Mesothelial cell of epicardium (in vitro differentiated cells): ENCODE measurements at regions not wholly inside any gene's neighbourhood (a gene's known extent, or its start where the extent isn't known, plus 50 kb on each side); places are given as distances from the start of the nearest gene placed in this dataset.

ENCODE experiments used
- DNase-seq, 2 experiments: peaks; one replicate each; pipeline ENCODE4 v3.0.0; 2021; ENCODE audit warnings: low spot score in 2 of 2; ENCODE audit not compliant: unreplicated experiment in 2 of 2
- H3K27ac Mint-ChIP-seq: 2 replicates; pipeline ENCODE4 v1.8.0; 2021; ENCODE audit warnings: mixed read lengths
- H3K27me3 Mint-ChIP-seq: 2 replicates; pipeline ENCODE4 v1.8.0; 2021; ENCODE audit warnings: low read depth, mixed read lengths
- H3K36me3 Mint-ChIP-seq: 2 replicates; pipeline ENCODE4 v1.8.0; 2021; ENCODE audit warnings: mixed read lengths
- H3K4me1 Mint-ChIP-seq: 2 replicates; pipeline ENCODE4 v1.8.0; 2021; ENCODE audit warnings: mixed read lengths
- H3K4me3 Mint-ChIP-seq: 2 replicates; pipeline ENCODE4 v1.8.0; 2021; ENCODE audit warnings: mild to moderate bottlenecking, moderate library complexity, mixed read lengths
- H3K9me3 Mint-ChIP-seq: 2 replicates; pipeline ENCODE4 v1.8.0; 2021; ENCODE audit warnings: mixed read lengths
- TF ChIP-seq, protein P1 (sequence below): fragments of 200-600 bp; sonication (generic); IDR thresholded peaks from one replicate; pipeline ENCODE4 v1.5.0; 2021; ENCODE audit warnings: antibody characterized with exemption; ENCODE audit not compliant: unreplicated experiment

DNA sequence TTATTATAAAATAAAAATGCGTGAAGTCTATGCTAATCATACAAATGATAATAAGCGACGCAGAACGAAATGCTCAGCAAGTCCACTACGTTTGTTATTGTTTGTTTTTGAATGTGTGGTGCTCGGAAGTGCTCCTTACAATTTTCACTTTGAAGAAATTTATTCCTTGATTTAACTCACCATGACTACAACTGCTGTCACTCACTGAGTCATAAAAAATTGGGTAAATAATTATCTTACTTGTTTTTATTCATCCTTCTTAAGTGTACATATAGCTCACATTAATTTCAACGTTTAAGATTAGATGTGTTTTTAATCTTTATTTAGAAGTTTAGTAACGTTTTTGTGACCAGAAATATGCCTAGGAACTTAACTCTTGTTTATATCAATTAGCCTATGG, 66.7 kb upstream of the NANOGP8 start:
- Mint-ChIP-seq H3K4me3 (no peak overlapping the region), H3K4me1 (peaks cover 17% of the 10 kb centered on the region), H3K9me3 (peaks cover 6% of the 10 kb centered on the region), H3K36me3 (peaks cover 2% of the 10 kb centered on the region), H3K27ac (no peak overlapping the region), H3K27me3 (no peaks in the 10 kb centered on the region)
- TF ChIP-seq, protein P1, sequence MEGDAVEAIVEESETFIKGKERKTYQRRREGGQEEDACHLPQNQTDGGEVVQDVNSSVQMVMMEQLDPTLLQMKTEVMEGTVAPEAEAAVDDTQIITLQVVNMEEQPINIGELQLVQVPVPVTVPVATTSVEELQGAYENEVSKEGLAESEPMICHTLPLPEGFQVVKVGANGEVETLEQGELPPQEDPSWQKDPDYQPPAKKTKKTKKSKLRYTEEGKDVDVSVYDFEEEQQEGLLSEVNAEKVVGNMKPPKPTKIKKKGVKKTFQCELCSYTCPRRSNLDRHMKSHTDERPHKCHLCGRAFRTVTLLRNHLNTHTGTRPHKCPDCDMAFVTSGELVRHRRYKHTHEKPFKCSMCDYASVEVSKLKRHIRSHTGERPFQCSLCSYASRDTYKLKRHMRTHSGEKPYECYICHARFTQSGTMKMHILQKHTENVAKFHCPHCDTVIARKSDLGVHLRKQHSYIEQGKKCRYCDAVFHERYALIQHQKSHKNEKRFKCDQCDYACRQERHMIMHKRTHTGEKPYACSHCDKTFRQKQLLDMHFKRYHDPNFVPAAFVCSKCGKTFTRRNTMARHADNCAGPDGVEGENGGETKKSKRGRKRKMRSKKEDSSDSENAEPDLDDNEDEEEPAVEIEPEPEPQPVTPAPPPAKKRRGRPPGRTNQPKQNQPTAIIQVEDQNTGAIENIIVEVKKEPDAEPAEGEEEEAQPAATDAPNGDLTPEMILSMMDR: no peak
- DNase-seq: no peak

DNA sequence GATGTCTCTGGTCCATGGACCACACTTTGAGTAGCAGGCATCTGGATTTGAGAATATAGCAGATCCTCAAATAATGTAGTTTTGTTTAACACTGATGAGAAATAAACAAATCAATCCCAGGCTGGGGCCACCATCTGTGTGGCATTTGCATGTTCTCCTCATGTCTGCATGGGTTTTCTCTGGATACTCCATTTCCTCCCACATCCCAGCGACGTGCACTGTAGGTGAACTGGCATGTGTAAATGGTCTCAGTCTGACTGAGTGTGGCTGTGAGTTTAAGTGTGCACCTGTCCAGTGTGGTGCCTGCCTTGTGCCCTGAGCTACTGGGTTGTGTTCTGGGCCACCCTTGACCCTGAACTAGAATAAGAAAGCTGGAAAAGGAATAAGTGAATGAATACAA, 66.3 kb upstream of the NANOGP8 start:
- Mint-ChIP-seq H3K27me3 (no peaks in the 10 kb centered on the region), H3K27ac (no peak overlapping the region)

DNA sequence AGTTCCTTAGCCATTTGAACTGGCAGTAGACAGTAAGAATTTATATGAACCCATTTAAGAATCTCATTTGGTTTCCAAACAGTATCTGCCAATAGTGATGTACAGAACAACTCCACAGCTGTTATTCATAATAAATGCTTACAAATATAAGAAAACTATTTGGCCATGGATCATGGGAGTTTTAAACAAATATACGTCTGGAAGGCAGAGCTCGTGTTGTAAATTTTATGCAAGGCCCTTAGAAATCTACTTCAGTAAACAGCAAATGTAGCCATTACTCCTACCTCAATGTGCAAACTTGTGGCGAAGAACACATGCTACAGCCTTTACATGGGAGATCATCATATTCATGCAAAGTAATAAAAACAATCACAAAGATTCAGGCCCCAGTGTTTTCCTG, 65.3 kb upstream of the NANOGP8 start:
- no peak overlapping the region for H3K4me3 Mint-ChIP-seq
- TF ChIP-seq, protein P1: no peak
- H3K36me3 Mint-ChIP-seq: peaks cover 2% of the 10 kb centered on the region
- no peaks in the 10 kb centered on the region for H3K27me3 Mint-ChIP-seq
- peaks cover 6% of the 10 kb centered on the region for H3K9me3 Mint-ChIP-seq
- no peak overlapping the region for H3K27ac Mint-ChIP-seq
- H3K4me1 Mint-ChIP-seq: peaks cover 25% of the 10 kb centered on the region
- no peak for DNase-seq

More for the DNA sequence above, 66.3 kb upstream of the NANOGP8 start:
- Mint-ChIP-seq H3K4me1 (peaks cover 21% of the 10 kb centered on the region), H3K9me3 (peaks cover 6% of the 10 kb centered on the region), H3K36me3 (peaks cover 2% of the 10 kb centered on the region), H3K4me3 (no peak overlapping the region)
- TF ChIP-seq, protein P1: no peak
- DNase-seq: no peak

DNA sequence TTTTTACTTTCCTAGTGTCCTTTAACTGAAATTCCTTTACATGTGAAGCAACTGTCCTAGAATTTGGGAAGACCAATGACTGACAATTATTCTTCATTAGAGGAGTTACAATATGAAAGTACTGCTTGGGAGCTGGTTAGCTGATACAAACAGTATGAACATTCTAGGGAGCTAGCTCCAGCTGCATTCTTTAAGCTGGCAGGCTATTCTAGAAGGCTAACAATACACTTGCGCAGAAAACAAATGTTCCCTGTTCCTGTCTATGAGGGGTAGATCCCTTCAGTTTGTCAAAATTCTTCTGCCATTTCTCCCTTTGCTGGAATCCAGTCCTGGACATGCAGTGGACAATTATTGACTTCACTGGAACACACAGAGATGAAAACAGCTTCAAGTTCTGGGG, 60.2 kb upstream of the NANOGP8 start:
- Mint-ChIP-seq H3K36me3 (no peaks in the 10 kb centered on the region), H3K9me3 (no peaks in the 10 kb centered on the region), H3K27ac (peak overlapping the region; percentile 84), H3K4me3 (no peak overlapping the region), H3K27me3 (no peaks in the 10 kb centered on the region), H3K4me1 (peaks cover 63% of the 10 kb centered on the region)
- DNase-seq: no peak
- TF ChIP-seq, protein P1: no peak

DNA sequence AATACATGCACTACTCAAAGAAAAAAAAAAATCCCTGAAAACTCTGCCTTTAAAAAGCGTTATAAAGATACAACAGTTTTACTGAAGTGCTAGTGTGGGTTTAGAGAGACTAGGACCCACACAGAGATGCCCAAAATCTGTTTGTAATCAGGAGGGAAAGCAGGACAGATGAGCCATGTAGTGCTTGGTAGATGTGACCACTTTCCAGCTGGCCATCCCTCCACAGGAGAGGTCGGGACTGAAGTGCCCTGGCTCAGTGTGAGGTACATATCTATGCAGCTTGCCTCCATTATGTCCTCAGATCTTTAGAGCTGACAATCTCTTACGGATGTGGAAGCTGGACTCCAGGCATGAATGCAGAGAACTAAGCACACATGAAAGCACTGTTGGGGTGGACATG, 57.5 kb upstream of the NANOGP8 start:
- TF ChIP-seq, protein P1: no peak
- no peak for DNase-seq
- Mint-ChIP-seq H3K36me3 (no peaks in the 10 kb centered on the region), H3K27ac (peak overlapping the region; percentile 96), H3K27me3 (no peaks in the 10 kb centered on the region), H3K4me3 (no peak overlapping the region), H3K9me3 (peaks cover 4% of the 10 kb centered on the region), H3K4me1 (peaks cover 56% of the 10 kb centered on the region)
